MM.1S (cell line): ENCODE measurements at regions not wholly inside any gene's neighbourhood (a gene's known extent, or its start where the extent isn't known, plus 50 kb on each side); places are given as distances from the start of the nearest gene placed in this dataset.

Experiments
- CTCF ChIP-seq: fragments of 300-600 bp; sonication (generic); IDR thresholded peaks from 2 replicates; pipeline ENCODE4 v1.5.1; 2016; ENCODE audit warnings: antibody characterized with exemption, low read length, mixed read lengths
- EZH2phosphoT487 ChIP-seq: fragments of 300-600 bp; sonication (generic); IDR thresholded peaks from 2 replicates; pipeline ENCODE4 v1.6.1; 2018; ENCODE audit warnings: antibody characterized with exemption, low read length

GRCh38 chr6:149234051-149234962 lies 83.2 kb upstream of the TAB2 start:
- no peak for TF ChIP-seq EZH2phosphoT487
- TF ChIP-seq CTCF = no peak
